ENCODE measurements at regions not wholly inside any gene's neighbourhood (a gene's known extent, or its start where the extent isn't known, plus 50 kb on each side); places are given as distances from the start of the nearest gene placed in this dataset.
A peak's percentile ranks its signal among the peaks of the same experiment; 100 is the strongest.
"Not testable (repeated sequence)": the region's sequence is repeated elsewhere in the genome, so short reads cannot be mapped to it uniquely, and the experiment has no call there.

DNA sequence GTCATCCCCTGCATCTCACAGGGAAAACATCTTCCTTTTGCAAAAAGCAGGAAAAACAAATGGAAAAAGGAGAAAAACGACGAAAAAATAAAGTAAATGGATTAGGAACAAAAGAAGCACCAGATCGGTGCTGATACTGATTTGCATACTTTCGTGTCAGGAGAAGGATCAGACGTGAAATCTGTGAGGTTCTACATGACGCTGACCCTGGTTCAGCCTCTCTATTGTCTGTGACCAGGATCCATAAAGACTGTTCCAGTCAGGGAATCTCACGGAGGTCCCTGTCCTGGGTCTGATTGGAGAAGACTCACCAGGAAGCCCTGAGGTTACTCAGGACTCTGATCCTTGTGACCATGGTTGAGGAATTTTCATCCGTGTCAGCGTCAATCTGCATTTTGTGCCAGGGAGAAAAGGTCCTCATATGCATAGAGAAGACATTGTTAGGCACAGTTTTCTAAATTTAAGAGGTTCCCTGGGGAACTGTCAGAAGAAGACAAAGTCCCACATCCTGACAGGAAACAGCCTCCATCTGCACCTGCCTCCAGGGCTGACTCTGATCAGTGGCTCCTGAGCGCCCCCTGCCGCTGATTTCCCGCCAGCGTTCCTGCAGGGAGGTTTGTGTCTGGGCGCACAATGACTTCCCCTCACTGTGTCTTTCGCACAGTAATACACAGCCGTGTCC lies 808.2 kb downstream of the TMEM121 start:
- not testable (repeated sequence) for H3K9me3 ChIP-seq (ENCODE audit: control insufficient read depth, insufficient read depth, low read length); H4K20me1 ChIP-seq (ENCODE audit: control insufficient read depth, insufficient read depth, low read depth, low read length); H3K36me3 ChIP-seq (ENCODE audit: control insufficient read depth, low read length); H3K9me2 ChIP-seq (replicated peaks; ENCODE audit: control insufficient read depth, low read length); H3K79me2 ChIP-seq (ENCODE audit: control insufficient read depth, low read length); H3K27me3 ChIP-seq (ENCODE audit: control insufficient read depth, low read length); H3F3A ChIP-seq (ENCODE audit: control insufficient read depth, insufficient read depth)
- Histone ChIP-seq H3K27ac (ENCODE audit: low read depth, low read length) (peak overlapping the region; percentile 57), H3K4me1 (ENCODE audit: control insufficient read depth, low read length) (peaks cover 57% of the 10 kb centered on the region), H3K4me2 (ENCODE audit: low read length) (peak overlapping the region; percentile 60), H3K4me3 (ENCODE audit: low read length) (peak overlapping the region; percentile 60)
- TF ChIP-seq, protein P1, sequence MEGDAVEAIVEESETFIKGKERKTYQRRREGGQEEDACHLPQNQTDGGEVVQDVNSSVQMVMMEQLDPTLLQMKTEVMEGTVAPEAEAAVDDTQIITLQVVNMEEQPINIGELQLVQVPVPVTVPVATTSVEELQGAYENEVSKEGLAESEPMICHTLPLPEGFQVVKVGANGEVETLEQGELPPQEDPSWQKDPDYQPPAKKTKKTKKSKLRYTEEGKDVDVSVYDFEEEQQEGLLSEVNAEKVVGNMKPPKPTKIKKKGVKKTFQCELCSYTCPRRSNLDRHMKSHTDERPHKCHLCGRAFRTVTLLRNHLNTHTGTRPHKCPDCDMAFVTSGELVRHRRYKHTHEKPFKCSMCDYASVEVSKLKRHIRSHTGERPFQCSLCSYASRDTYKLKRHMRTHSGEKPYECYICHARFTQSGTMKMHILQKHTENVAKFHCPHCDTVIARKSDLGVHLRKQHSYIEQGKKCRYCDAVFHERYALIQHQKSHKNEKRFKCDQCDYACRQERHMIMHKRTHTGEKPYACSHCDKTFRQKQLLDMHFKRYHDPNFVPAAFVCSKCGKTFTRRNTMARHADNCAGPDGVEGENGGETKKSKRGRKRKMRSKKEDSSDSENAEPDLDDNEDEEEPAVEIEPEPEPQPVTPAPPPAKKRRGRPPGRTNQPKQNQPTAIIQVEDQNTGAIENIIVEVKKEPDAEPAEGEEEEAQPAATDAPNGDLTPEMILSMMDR (IDR thresholded peaks at IDR 0.05; ENCODE audit: low read depth, low read length, poor library complexity, severe bottlenecking), result peak; percentile 55

DNA sequence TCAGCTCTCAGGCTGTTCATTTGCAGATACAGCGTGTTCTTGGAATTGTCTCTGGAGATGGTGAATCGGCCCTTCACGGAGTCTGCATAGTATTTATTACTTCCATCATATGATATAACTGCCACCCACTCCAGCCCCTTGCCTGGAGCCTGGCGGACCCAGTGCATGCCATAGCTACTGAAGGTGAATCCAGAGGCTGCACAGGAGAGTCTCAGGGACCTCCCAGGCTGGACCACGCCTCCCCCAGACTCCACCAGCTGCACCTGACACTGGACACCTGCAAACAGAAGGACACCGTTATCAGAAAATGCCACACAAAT lies 808.7 kb downstream of the TMEM121 start:
- H3F3A ChIP-seq (ENCODE audit: control insufficient read depth, insufficient read depth); H3K9me3 ChIP-seq (ENCODE audit: control insufficient read depth, insufficient read depth, low read length); H3K36me3 ChIP-seq (ENCODE audit: control insufficient read depth, low read length); H3K27me3 ChIP-seq (ENCODE audit: control insufficient read depth, low read length); H3K9me2 ChIP-seq (replicated peaks; ENCODE audit: control insufficient read depth, low read length); H3K79me2 ChIP-seq (ENCODE audit: control insufficient read depth, low read length); H4K20me1 ChIP-seq (ENCODE audit: control insufficient read depth, insufficient read depth, low read depth, low read length): not testable (repeated sequence)
- Histone ChIP-seq H3K4me3 (ENCODE audit: low read length) (peak overlapping the region; percentile 60), H3K4me1 (ENCODE audit: control insufficient read depth, low read length) (peaks cover 57% of the 10 kb centered on the region), H3K4me2 (ENCODE audit: low read length) (peak overlapping the region; percentile 60), H3K27ac (ENCODE audit: low read depth, low read length) (peak overlapping the region; percentile 57)

- H3K9me2 ChIP-seq (replicated peaks; ENCODE audit: control insufficient read depth, low read length), result not testable (repeated sequence)
Observed at GRCh38 chr14:106338775-106339174, 812.4 kb downstream of the TMEM121 start.

GRCh38 chr14:106340658-106341057 lies 814.3 kb downstream of the TMEM121 start:
- H4K20me1 ChIP-seq (ENCODE audit: control insufficient read depth, insufficient read depth, low read depth, low read length); H3F3A ChIP-seq (ENCODE audit: control insufficient read depth, insufficient read depth); H3K4me3 ChIP-seq (ENCODE audit: low read length); H3K9me3 ChIP-seq (ENCODE audit: control insufficient read depth, insufficient read depth, low read length); H3K9me2 ChIP-seq (replicated peaks; ENCODE audit: control insufficient read depth, low read length); H3K4me2 ChIP-seq (ENCODE audit: low read length); H3K36me3 ChIP-seq (ENCODE audit: control insufficient read depth, low read length); H3K79me2 ChIP-seq (ENCODE audit: control insufficient read depth, low read length); H3K27me3 ChIP-seq (ENCODE audit: control insufficient read depth, low read length); H3K27ac ChIP-seq (ENCODE audit: low read depth, low read length): not testable (repeated sequence)
- H3K4me1 ChIP-seq (ENCODE audit: control insufficient read depth, low read length), result peaks cover 41% of the 10 kb centered on the region

More at GRCh38 chr14:106338775-106339174, 812.4 kb downstream of the TMEM121 start:
- not testable (repeated sequence) for H3K4me3 ChIP-seq (ENCODE audit: low read length); H3K27ac ChIP-seq (ENCODE audit: low read depth, low read length); H3F3A ChIP-seq (ENCODE audit: control insufficient read depth, insufficient read depth); H3K9me3 ChIP-seq (ENCODE audit: control insufficient read depth, insufficient read depth, low read length); H3K4me2 ChIP-seq (ENCODE audit: low read length); H4K20me1 ChIP-seq (ENCODE audit: control insufficient read depth, insufficient read depth, low read depth, low read length); H3K79me2 ChIP-seq (ENCODE audit: control insufficient read depth, low read length); H3K36me3 ChIP-seq (ENCODE audit: control insufficient read depth, low read length); H3K27me3 ChIP-seq (ENCODE audit: control insufficient read depth, low read length)
- peaks cover 43% of the 10 kb centered on the region for H3K4me1 ChIP-seq (ENCODE audit: control insufficient read depth, low read length)

GRCh38 chr14:106341161-106341560 lies 814.8 kb downstream of the TMEM121 start:
- not testable (repeated sequence) for H3K4me2 ChIP-seq (ENCODE audit: low read length)

More at GRCh38 chr14:106341161-106341560, 814.8 kb downstream of the TMEM121 start:
- not testable (repeated sequence) for H3K36me3 ChIP-seq (ENCODE audit: control insufficient read depth, low read length); H3K9me2 ChIP-seq (replicated peaks; ENCODE audit: control insufficient read depth, low read length); H3K79me2 ChIP-seq (ENCODE audit: control insufficient read depth, low read length); H3K27ac ChIP-seq (ENCODE audit: low read depth, low read length); H3K27me3 ChIP-seq (ENCODE audit: control insufficient read depth, low read length); H3K4me3 ChIP-seq (ENCODE audit: low read length); H3K9me3 ChIP-seq (ENCODE audit: control insufficient read depth, insufficient read depth, low read length); H4K20me1 ChIP-seq (ENCODE audit: control insufficient read depth, insufficient read depth, low read depth, low read length)
- H3F3A ChIP-seq (ENCODE audit: control insufficient read depth, insufficient read depth), result peaks cover 11% of the 10 kb centered on the region
- H3K4me1 ChIP-seq (ENCODE audit: control insufficient read depth, low read length), result peaks cover 42% of the 10 kb centered on the region

All from DOHH2 (cell line).